GM19372 (cell line): ENCODE measurements at regions not wholly inside any gene's neighbourhood (a gene's known extent, or its start where the extent isn't known, plus 50 kb on each side); places are given as distances from the start of the nearest gene placed in this dataset.

Experiments used
- ATAC-seq: cut with Tn5 transposase; IDR thresholded peaks from one replicate; pipeline ENCODE4 v1.9.1; 2021; ENCODE audit warnings: mild to moderate bottlenecking, low read depth, moderate library complexity; ENCODE audit not compliant: unreplicated experiment

DNA sequence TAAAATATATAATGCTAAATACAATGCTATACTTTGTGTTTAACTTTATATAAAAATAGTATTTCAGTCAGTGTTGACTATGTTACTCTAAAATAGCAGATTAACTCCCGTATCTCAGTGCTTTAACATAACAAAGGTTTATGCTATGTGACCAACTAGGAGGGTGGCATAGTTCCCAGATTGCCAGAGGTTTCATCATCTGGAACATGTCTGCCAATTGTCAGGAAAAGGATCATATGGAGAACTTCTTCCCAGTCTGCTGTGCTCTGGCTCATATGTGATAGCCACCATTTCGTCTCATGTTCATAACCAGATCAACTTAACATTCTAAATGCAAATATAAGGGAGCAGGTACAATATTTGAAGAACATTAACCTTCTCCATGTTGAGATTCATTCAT is 720.2 kb downstream of the MCTP2 start:
- no peak for ATAC-seq

DNA sequence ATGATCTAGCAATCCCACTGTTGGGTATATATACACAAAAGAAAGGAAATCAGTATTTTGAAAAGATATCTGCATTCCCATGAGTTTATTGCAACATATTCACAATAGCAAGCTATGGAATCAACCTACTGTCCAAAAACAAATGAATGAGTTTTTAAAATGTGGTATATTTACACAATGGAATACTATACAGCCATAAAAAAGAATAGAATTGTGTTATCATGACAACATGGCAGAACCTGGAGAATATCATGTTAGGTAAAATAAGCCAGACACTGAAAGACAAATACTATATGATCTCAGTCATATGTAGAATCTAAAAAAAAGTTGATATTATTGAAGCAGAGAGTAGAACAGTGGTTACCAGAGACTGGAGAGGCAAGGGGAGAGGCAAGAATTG is 732.6 kb downstream of the MCTP2 start:
- no peak for ATAC-seq

GRCh38 chr15:94965593-94965992 is 734.2 kb downstream of the MCTP2 start:
- no peak for ATAC-seq

GRCh38 chr15:94968133-94968532 is 736.8 kb downstream of the MCTP2 start:
- no peak for ATAC-seq

GRCh38 chr15:94970096-94970495 is 738.7 kb downstream of the MCTP2 start:
- no peak for ATAC-seq

DNA sequence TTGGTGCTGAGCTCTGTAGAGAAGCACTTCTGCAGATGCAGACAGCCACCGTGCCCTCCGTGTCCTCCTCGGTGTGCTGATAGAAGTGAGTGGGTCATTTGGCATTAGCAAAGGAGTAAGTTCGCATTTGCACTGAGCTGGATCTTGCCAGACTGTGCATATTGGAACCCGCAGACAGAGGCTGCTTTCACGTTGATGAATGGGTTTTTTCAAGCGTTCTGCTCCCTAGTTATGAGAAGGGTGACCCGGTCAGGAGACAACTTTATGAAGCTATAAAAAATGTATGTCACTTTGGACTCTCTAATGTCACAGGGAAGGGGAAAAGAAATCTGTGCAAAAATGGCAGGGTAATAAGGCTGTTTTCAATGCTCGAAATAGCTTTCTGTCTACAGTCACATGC is 739.4 kb downstream of the MCTP2 start:
- no peak for ATAC-seq

- ATAC-seq: no peak
Measured at GRCh38 chr15:94972314-94972713, 741.0 kb downstream of the MCTP2 start.

GRCh38 chr15:94987085-94987484 is 755.7 kb downstream of the MCTP2 start:
- no peak for ATAC-seq

DNA sequence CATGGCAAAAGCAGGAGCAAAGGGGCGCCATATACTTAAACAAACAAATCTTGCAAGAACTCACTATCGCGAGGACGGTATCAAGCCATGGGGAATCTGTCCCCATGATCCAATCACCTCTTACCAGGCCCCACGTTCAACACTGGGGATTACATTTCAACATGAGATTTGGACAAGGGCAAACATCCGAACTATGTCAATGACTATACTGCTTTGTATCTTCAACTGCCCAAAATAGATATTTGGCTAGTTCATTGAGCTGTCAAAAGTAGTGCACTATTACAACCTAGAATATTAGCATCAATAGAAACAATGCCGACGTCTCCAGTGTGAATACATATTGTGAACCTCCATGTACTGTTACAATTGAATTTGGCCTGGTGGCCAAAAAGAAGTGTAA is 760.4 kb downstream of the MCTP2 start:
- no peak for ATAC-seq

- ATAC-seq: no peak
Measured at GRCh38 chr15:95009635-95010034, 778.3 kb downstream of the MCTP2 start.

- ATAC-seq: no peak
Measured at GRCh38 chr15:95013381-95013780, 782.0 kb downstream of the MCTP2 start.

DNA sequence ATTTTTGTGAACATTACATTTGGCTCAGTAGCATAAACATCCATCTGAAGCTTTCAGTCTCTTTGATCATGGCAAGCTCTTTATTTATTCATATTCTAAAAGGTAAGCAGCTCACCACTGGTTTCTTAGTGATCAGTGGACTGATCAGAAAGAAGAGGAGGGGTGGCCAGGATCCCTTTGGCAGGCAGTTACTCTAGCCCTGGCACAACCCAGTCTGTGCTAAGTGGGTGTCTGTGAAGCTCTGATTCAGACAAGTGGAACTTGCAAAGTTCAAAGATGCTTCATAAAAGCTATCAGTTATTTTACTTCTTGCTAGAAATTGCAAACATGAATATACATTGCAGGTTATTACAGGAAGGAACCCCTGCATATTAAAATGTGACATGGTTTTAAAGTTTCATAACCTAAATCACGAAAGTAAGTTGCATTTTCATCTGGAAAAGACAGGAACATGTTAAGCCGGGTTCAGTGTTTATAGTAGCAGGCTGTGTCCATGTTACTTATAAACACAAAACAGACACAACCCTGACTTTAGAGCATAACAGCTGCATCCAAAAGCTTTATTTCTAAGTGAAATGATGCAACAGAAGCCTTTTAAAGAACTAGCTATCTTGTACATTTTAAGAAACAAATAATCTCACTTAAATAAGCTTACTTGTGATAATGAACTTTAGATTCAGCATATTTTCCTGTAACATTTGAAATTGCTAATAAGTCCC is 785.3 kb downstream of the MCTP2 start:
- no peak for ATAC-seq

- no peak for ATAC-seq
Measured at GRCh38 chr15:95017666-95018328, 786.4 kb downstream of the MCTP2 start.

- no peak for ATAC-seq
Measured at GRCh38 chr15:95018888-95019545, 787.7 kb downstream of the MCTP2 start.

DNA sequence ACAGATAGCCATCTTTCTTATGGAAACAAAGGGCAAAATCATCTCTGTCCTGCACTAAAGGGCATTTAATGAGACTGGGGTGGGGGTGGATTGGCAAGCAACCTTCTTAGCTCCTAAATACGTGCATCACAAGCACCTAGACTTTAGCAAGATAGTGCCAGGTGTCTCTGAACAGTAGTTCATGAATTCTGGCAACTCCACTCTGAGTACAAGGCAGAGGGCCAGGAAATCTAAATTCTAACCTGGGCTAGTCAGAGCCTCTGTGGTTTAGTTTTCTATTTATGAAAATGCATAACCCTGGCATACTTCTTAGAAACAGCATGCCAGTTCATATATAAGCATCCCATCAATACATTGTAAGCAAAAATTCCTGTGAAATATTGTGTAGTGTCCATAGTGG is 788.5 kb downstream of the MCTP2 start:
- no peak for ATAC-seq

- no peak for ATAC-seq
Measured at GRCh38 chr15:95021816-95022215, 790.5 kb downstream of the MCTP2 start.

GRCh38 chr15:95024351-95024750 is 793.0 kb downstream of the MCTP2 start:
- no peak for ATAC-seq

- no peak for ATAC-seq
Measured at GRCh38 chr15:95025924-95026728, 794.8 kb downstream of the MCTP2 start.

GRCh38 chr15:95027981-95028380 is 796.6 kb downstream of the MCTP2 start:
- ATAC-seq: no peak

DNA sequence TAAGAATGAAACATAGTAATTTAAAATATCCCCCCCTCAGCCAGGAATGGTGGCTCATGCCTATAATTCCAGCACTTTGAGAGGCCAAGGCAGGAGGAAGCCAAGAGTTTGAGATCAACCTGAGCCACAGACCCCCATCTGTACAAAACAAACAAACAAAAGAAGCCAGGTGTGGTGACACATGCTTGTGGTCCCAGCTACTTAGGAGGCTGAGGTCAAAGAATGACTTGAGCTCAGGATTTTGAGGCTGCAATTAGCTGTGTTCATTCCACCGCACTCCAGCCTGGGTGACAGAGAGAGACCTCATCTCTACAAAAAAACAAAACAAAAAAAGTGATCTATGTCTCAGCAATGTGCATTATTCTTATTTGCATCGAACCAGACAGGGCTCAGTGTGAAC is 800.8 kb downstream of the MCTP2 start:
- no peak for ATAC-seq

DNA sequence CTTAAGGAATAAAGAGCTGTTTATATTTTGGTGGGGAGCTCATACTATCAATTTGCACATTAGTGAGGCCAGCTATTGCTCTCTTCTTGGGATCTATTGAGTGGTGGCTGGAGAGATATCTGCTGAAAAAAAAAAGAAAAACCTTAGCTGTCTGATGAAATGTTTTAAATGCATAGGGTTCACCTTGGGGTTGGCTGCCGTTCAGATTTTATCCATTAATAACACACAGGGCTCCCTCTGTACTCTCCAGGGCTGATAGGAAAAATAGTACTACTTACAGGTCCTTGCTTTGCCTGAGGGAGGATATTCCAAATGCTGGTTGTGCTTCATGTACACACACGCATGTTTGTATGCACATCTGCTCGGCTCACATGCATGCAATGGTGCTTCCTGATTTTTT is 803.7 kb downstream of the MCTP2 start:
- ATAC-seq: no peak
